ENCODE measurements at regions not wholly inside any gene's neighbourhood (a gene's known extent, or its start where the extent isn't known, plus 50 kb on each side); places are given as distances from the start of the nearest gene placed in this dataset.

GRCh38 chr1:229112832-229113548, 157.9 kb upstream of the RAB4A start:
- TF ChIP-seq, protein P1, sequence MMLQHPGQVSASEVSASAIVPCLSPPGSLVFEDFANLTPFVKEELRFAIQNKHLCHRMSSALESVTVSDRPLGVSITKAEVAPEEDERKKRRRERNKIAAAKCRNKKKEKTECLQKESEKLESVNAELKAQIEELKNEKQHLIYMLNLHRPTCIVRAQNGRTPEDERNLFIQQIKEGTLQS (IDR thresholded peaks at IDR 0.05) = no peak
- TF ChIP-seq, protein P2, sequence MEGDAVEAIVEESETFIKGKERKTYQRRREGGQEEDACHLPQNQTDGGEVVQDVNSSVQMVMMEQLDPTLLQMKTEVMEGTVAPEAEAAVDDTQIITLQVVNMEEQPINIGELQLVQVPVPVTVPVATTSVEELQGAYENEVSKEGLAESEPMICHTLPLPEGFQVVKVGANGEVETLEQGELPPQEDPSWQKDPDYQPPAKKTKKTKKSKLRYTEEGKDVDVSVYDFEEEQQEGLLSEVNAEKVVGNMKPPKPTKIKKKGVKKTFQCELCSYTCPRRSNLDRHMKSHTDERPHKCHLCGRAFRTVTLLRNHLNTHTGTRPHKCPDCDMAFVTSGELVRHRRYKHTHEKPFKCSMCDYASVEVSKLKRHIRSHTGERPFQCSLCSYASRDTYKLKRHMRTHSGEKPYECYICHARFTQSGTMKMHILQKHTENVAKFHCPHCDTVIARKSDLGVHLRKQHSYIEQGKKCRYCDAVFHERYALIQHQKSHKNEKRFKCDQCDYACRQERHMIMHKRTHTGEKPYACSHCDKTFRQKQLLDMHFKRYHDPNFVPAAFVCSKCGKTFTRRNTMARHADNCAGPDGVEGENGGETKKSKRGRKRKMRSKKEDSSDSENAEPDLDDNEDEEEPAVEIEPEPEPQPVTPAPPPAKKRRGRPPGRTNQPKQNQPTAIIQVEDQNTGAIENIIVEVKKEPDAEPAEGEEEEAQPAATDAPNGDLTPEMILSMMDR (IDR thresholded peaks at IDR 0.05; ENCODE audit: low read depth, low read length, missing input control) = no peak
- TF ChIP-seq GABPA (IDR thresholded peaks at IDR 0.05 in 1 of 2, conservative IDR thresholded peaks at IDR 0.05 in 1 of 2) = no peak

Data from liver (tissue), 3 donors.